ENCODE measurements at regions not wholly inside any gene's neighbourhood (a gene's known extent, or its start where the extent isn't known, plus 50 kb on each side); places are given as distances from the start of the nearest gene placed in this dataset.

DNA sequence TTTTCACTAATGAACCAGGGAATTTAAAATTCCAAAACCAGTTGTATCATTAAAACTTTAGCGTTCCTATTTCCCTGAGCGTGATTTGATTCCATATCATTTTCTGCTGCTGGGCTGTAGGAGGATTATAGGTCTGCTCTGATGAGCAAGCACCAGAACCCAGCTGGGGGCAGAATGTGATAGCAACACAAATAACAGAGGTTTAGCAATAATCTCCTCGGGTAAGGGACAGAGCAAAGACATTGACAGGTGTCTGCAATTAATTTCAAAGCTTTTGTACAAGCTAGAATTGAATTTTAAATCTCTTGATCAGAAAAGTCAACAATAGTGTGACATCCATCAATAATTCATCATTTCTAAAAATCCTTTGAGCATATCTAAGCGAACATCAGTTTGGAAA is 163.4 kb upstream of the RAP2B start:
- TF ChIP-seq, protein P1, sequence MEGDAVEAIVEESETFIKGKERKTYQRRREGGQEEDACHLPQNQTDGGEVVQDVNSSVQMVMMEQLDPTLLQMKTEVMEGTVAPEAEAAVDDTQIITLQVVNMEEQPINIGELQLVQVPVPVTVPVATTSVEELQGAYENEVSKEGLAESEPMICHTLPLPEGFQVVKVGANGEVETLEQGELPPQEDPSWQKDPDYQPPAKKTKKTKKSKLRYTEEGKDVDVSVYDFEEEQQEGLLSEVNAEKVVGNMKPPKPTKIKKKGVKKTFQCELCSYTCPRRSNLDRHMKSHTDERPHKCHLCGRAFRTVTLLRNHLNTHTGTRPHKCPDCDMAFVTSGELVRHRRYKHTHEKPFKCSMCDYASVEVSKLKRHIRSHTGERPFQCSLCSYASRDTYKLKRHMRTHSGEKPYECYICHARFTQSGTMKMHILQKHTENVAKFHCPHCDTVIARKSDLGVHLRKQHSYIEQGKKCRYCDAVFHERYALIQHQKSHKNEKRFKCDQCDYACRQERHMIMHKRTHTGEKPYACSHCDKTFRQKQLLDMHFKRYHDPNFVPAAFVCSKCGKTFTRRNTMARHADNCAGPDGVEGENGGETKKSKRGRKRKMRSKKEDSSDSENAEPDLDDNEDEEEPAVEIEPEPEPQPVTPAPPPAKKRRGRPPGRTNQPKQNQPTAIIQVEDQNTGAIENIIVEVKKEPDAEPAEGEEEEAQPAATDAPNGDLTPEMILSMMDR (IDR thresholded peaks at IDR 0.05; ENCODE audit: poor library complexity, severe bottlenecking): no peak
- no peak for TF ChIP-seq REST (IDR thresholded peaks at IDR 0.05; ENCODE audit: borderline replicate concordance)
- no peak for TF ChIP-seq RAD21 (conservative IDR thresholded peaks at IDR 0.05)
